ENCODE measurements at regions not wholly inside any gene's neighbourhood (a gene's known extent, or its start where the extent isn't known, plus 50 kb on each side); places are given as distances from the start of the nearest gene placed in this dataset.

DNA sequence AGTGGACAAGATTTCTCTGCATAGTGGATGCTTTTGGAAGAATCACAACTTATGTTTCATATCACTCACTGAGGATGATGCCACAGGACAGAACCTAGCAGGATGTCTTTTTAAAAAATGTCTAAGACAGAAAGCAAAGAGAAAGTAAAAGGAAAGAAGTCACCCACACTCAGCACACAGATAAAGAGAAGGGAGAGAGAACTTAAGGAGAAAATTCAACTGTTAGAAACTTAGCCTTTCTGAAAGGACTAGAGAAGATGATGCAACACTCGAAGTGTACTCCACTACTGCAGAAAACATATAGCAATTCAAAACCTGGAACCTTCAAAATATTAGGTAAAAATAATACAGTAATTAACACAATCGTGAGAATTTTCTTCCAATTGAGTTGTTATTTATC is 52.8 kb upstream of the STK26 start:
- DNase-seq (ENCODE audit: low read depth in 2 of 2), result no peak
- TF ChIP-seq, protein P1, sequence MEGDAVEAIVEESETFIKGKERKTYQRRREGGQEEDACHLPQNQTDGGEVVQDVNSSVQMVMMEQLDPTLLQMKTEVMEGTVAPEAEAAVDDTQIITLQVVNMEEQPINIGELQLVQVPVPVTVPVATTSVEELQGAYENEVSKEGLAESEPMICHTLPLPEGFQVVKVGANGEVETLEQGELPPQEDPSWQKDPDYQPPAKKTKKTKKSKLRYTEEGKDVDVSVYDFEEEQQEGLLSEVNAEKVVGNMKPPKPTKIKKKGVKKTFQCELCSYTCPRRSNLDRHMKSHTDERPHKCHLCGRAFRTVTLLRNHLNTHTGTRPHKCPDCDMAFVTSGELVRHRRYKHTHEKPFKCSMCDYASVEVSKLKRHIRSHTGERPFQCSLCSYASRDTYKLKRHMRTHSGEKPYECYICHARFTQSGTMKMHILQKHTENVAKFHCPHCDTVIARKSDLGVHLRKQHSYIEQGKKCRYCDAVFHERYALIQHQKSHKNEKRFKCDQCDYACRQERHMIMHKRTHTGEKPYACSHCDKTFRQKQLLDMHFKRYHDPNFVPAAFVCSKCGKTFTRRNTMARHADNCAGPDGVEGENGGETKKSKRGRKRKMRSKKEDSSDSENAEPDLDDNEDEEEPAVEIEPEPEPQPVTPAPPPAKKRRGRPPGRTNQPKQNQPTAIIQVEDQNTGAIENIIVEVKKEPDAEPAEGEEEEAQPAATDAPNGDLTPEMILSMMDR (IDR thresholded peaks at IDR 0.05; ENCODE audit: low read depth, low read length), result no peak
- H3K4me3 ChIP-seq (replicated peaks in 1 of 2; ENCODE audit: low read depth in 2 of 2, low read length in 2 of 2), result no peak overlapping the region

All from cardiac fibroblast (primary cell).